ENCODE measurements at regions not wholly inside any gene's neighbourhood (a gene's known extent, or its start where the extent isn't known, plus 50 kb on each side); places are given as distances from the start of the nearest gene placed in this dataset.

DNA sequence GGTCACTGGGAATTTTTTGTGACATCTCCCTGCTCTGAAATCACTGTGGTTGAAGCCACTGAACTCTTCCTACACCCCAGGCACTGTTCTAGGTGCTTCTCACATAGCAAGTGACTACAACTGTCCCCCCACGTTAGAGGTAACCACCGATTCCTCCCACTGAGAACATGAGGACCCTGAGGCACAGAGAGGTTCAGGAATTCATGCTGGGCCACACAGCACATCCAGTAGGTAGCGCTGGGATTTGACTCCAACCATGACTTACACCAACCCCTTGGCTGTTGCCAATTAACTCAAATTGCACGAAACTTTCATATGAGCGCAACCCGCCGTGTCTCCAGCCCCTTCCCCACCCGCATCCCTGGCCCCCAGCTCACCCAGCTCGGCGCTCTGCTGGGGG lies 105.2 kb downstream of the RFLNA start:
- Histone ChIP-seq H3K4me2 (ENCODE audit: low read depth, low read length, poor library complexity, severe bottlenecking) (no peak overlapping the region), H3K9ac (ENCODE audit: low read length) (no peak overlapping the region), H3K4me3 (ENCODE audit: low read length) (no peak overlapping the region), H3K27me3 (ENCODE audit: low read length) (no peaks in the 10 kb centered on the region), H4K20me1 (ENCODE audit: insufficient read depth, low read depth, low read length) (peaks cover 19% of the 10 kb centered on the region; the same call in 1 of the 2 replicates), H3K79me2 (ENCODE audit: low read length) (peaks cover 21% of the 10 kb centered on the region), H3K9me2 (replicated peaks; ENCODE audit: insufficient read depth, low read length) (no peaks in the 10 kb centered on the region), H3K27ac (ENCODE audit: low read length) (no peak overlapping the region), H3K9me3 (ENCODE audit: low read length) (no peaks in the 10 kb centered on the region), H3K36me3 (ENCODE audit: insufficient read depth, low read length) (no peaks in the 10 kb centered on the region; the same call in 1 of the 2 replicates), H3K4me1 (ENCODE audit: low read length) (peaks cover 9% of the 10 kb centered on the region), H2AFZ (ENCODE audit: low read length) (no peak overlapping the region)
- no peak for DNase-seq

- Histone ChIP-seq H2AFZ (ENCODE audit: low read length) (no peak overlapping the region), H3K27me3 (ENCODE audit: low read length) (no peaks in the 10 kb centered on the region), H3K9me2 (replicated peaks; ENCODE audit: insufficient read depth, low read length) (no peaks in the 10 kb centered on the region), H3K4me3 (ENCODE audit: low read length) (no peak overlapping the region), H3K9ac (ENCODE audit: low read length) (no peak overlapping the region), H3K4me2 (ENCODE audit: low read depth, low read length, poor library complexity, severe bottlenecking) (no peak overlapping the region), H3K36me3 (ENCODE audit: insufficient read depth, low read length) (no peaks in the 10 kb centered on the region; the same call in 1 of the 2 replicates), H3K9me3 (ENCODE audit: low read length) (no peaks in the 10 kb centered on the region), H4K20me1 (ENCODE audit: insufficient read depth, low read depth, low read length) (peaks cover 18% of the 10 kb centered on the region; the same call in 1 of the 2 replicates), H3K4me1 (ENCODE audit: low read length) (peaks cover 14% of the 10 kb centered on the region), H3K27ac (ENCODE audit: low read length) (no peak overlapping the region), H3K79me2 (ENCODE audit: low read length) (peaks cover 21% of the 10 kb centered on the region)
- DNase-seq = peak; percentile 69
Measured at GRCh38 chr12:124399622-124400021, 104.7 kb downstream of the RFLNA start.

GRCh38 chr12:124398578-124399227 lies 103.8 kb downstream of the RFLNA start:
- DNase-seq = no peak
- H3K9me2 ChIP-seq (replicated peaks; ENCODE audit: insufficient read depth, low read length) = no peaks in the 10 kb centered on the region
- H3K9ac ChIP-seq (ENCODE audit: low read length) = no peak overlapping the region
- no peak overlapping the region for H3K4me2 ChIP-seq (ENCODE audit: low read depth, low read length, poor library complexity, severe bottlenecking)
- peaks cover 23% of the 10 kb centered on the region for H3K4me1 ChIP-seq (ENCODE audit: low read length)
- no peak overlapping the region for H2AFZ ChIP-seq (ENCODE audit: low read length)
- H3K9me3 ChIP-seq (ENCODE audit: low read length) = no peaks in the 10 kb centered on the region
- peaks cover 21% of the 10 kb centered on the region for H3K79me2 ChIP-seq (ENCODE audit: low read length)
- H3K27ac ChIP-seq (ENCODE audit: low read length) = no peak overlapping the region
- H3K27me3 ChIP-seq (ENCODE audit: low read length) = no peaks in the 10 kb centered on the region
- peaks cover 18% of the 10 kb centered on the region; the same call in 1 of the 2 replicates for H4K20me1 ChIP-seq (ENCODE audit: insufficient read depth, low read depth, low read length)
- H3K4me3 ChIP-seq (ENCODE audit: low read length) = no peak overlapping the region
- H3K36me3 ChIP-seq (ENCODE audit: insufficient read depth, low read length) = no peaks in the 10 kb centered on the region; the same call in 1 of the 2 replicates

GRCh38 chr12:124397807-124398577 lies 103.1 kb downstream of the RFLNA start:
- Histone ChIP-seq H3K36me3 (ENCODE audit: insufficient read depth, low read length) (no peaks in the 10 kb centered on the region; the same call in 1 of the 2 replicates), H3K4me1 (ENCODE audit: low read length) (peaks cover 30% of the 10 kb centered on the region)

GRCh38 chr12:124397399-124397679 lies 102.4 kb downstream of the RFLNA start:
- no peak for DNase-seq
- Histone ChIP-seq H3K4me3 (ENCODE audit: low read length) (no peak overlapping the region), H3K4me2 (ENCODE audit: low read depth, low read length, poor library complexity, severe bottlenecking) (no peak overlapping the region), H4K20me1 (ENCODE audit: insufficient read depth, low read depth, low read length) (peaks cover 18% of the 10 kb centered on the region; the same call in 1 of the 2 replicates), H3K27me3 (ENCODE audit: low read length) (no peaks in the 10 kb centered on the region), H3K9me3 (ENCODE audit: low read length) (no peaks in the 10 kb centered on the region), H2AFZ (ENCODE audit: low read length) (no peak overlapping the region), H3K79me2 (ENCODE audit: low read length) (peaks cover 21% of the 10 kb centered on the region), H3K4me1 (ENCODE audit: low read length) (peaks cover 37% of the 10 kb centered on the region), H3K27ac (ENCODE audit: low read length) (no peak overlapping the region), H3K9ac (ENCODE audit: low read length) (no peak overlapping the region), H3K36me3 (ENCODE audit: insufficient read depth, low read length) (no peaks in the 10 kb centered on the region; the same call in 1 of the 2 replicates), H3K9me2 (replicated peaks; ENCODE audit: insufficient read depth, low read length) (no peaks in the 10 kb centered on the region)

More at GRCh38 chr12:124397807-124398577, 103.1 kb downstream of the RFLNA start:
- H3K9ac ChIP-seq (ENCODE audit: low read length) = no peak overlapping the region
- peaks cover 21% of the 10 kb centered on the region for H3K79me2 ChIP-seq (ENCODE audit: low read length)
- no peak overlapping the region for H2AFZ ChIP-seq (ENCODE audit: low read length)
- no peaks in the 10 kb centered on the region for H3K9me3 ChIP-seq (ENCODE audit: low read length)
- DNase-seq = no peak
- H3K27me3 ChIP-seq (ENCODE audit: low read length) = no peaks in the 10 kb centered on the region
- H3K4me3 ChIP-seq (ENCODE audit: low read length) = no peak overlapping the region
- H3K9me2 ChIP-seq (replicated peaks; ENCODE audit: insufficient read depth, low read length) = no peaks in the 10 kb centered on the region
- no peak overlapping the region for H3K4me2 ChIP-seq (ENCODE audit: low read depth, low read length, poor library complexity, severe bottlenecking)
- peaks cover 18% of the 10 kb centered on the region; the same call in 1 of the 2 replicates for H4K20me1 ChIP-seq (ENCODE audit: insufficient read depth, low read depth, low read length)
- no peak overlapping the region for H3K27ac ChIP-seq (ENCODE audit: low read length)

GRCh38 chr12:124396544-124397398 lies 101.9 kb downstream of the RFLNA start:
- Histone ChIP-seq H2AFZ (ENCODE audit: low read length) (no peak overlapping the region), H3K9me3 (ENCODE audit: low read length) (no peaks in the 10 kb centered on the region), H3K4me2 (ENCODE audit: low read depth, low read length, poor library complexity, severe bottlenecking) (no peak overlapping the region), H3K27ac (ENCODE audit: low read length) (no peak overlapping the region), H3K4me3 (ENCODE audit: low read length) (no peak overlapping the region), H4K20me1 (ENCODE audit: insufficient read depth, low read depth, low read length) (peaks cover 18% of the 10 kb centered on the region; the same call in 1 of the 2 replicates), H3K9ac (ENCODE audit: low read length) (no peak overlapping the region), H3K9me2 (replicated peaks; ENCODE audit: insufficient read depth, low read length) (no peaks in the 10 kb centered on the region), H3K27me3 (ENCODE audit: low read length) (no peaks in the 10 kb centered on the region), H3K36me3 (ENCODE audit: insufficient read depth, low read length) (no peaks in the 10 kb centered on the region; the same call in 1 of the 2 replicates), H3K79me2 (ENCODE audit: low read length) (peaks cover 21% of the 10 kb centered on the region), H3K4me1 (ENCODE audit: low read length) (peaks cover 43% of the 10 kb centered on the region)
- DNase-seq = no peak

- no peak overlapping the region for H3K4me3 ChIP-seq (ENCODE audit: low read length)
- peaks cover 18% of the 10 kb centered on the region; the same call in 1 of the 2 replicates for H4K20me1 ChIP-seq (ENCODE audit: insufficient read depth, low read depth, low read length)
- H3K27ac ChIP-seq (ENCODE audit: low read length) = no peak overlapping the region
- no peak overlapping the region for H3K4me2 ChIP-seq (ENCODE audit: low read depth, low read length, poor library complexity, severe bottlenecking)
- H3K4me1 ChIP-seq (ENCODE audit: low read length) = peaks cover 51% of the 10 kb centered on the region
- no peaks in the 10 kb centered on the region for H3K9me3 ChIP-seq (ENCODE audit: low read length)
- H3K36me3 ChIP-seq (ENCODE audit: insufficient read depth, low read length) = no peaks in the 10 kb centered on the region; the same call in 1 of the 2 replicates
- no peak overlapping the region for H3K9ac ChIP-seq (ENCODE audit: low read length)
- H3K79me2 ChIP-seq (ENCODE audit: low read length) = peaks cover 21% of the 10 kb centered on the region
- H3K27me3 ChIP-seq (ENCODE audit: low read length) = no peaks in the 10 kb centered on the region
- DNase-seq = no peak
- H2AFZ ChIP-seq (ENCODE audit: low read length) = no peak overlapping the region
- no peaks in the 10 kb centered on the region for H3K9me2 ChIP-seq (replicated peaks; ENCODE audit: insufficient read depth, low read length)
Measured at GRCh38 chr12:124395986-124396385, 101.1 kb downstream of the RFLNA start.

All from Karpas-422 (cell line).